K562 (cell line): ENCODE measurements at regions not wholly inside any gene's neighbourhood (a gene's known extent, or its start where the extent isn't known, plus 50 kb on each side); places are given as distances from the start of the nearest gene placed in this dataset.

Source experiments
- ETS1 ChIP-seq: conservative IDR thresholded peaks from 2 replicates; pipeline ENCODE4 v1.6.1; 2011; ENCODE audit warnings: low read depth, mild to moderate bottlenecking, low read length; ENCODE audit not compliant: control insufficient read depth
- IRF2 ChIP-seq: sonication (generic); formaldehyde crosslinking; IDR thresholded peaks from 2 replicates; pipeline ENCODE4 v1.8.1; 2022; ENCODE audit warnings: mild to moderate bottlenecking, missing genetic modification reagents
- MAZ ChIP-seq, 2 experiments: fragments of 450-650 bp in 1 of 2; sonication (generic) in 1 of 2; formaldehyde crosslinking; IDR thresholded peaks in 1 of 2; conservative IDR thresholded peaks in 1 of 2; 2 replicates each; pipeline versions ENCODE4 v1.4.0 to v1.5.0; 2020; ENCODE audit warnings: mild to moderate bottlenecking in 1 of 2, missing genetic modification reagents in 1 of 2
- RHOXF2B ChIP-seq: fragments of 250-450 bp; sonication (Bioruptor Pico); conservative IDR thresholded peaks from 2 replicates; pipeline ENCODE4 v1.5.1; 2021
- SRSF7 ChIP-seq: fragments of 200-400 bp; formaldehyde crosslinking; optimal IDR thresholded peaks from 2 replicates; pipeline ENCODE3; 2017; ENCODE audit warnings: mild to moderate bottlenecking, low read depth, low read length
- TFE3 ChIP-seq: fragments of 450-650 bp; formaldehyde crosslinking; IDR thresholded peaks from 2 replicates; pipeline ENCODE4 v1.4.0; 2020; ENCODE audit warnings: mild to moderate bottlenecking, mixed read lengths
- ZNF324 ChIP-seq: fragments of 250-450 bp; sonication (Bioruptor Pico); IDR thresholded peaks from 2 replicates; pipeline ENCODE4 v1.4.0; 2020; ENCODE audit warnings: mild to moderate bottlenecking
- ZNF431 ChIP-seq: sonication (generic); formaldehyde crosslinking; IDR thresholded peaks from 2 replicates; pipeline ENCODE4 v1.8.0; 2022; ENCODE audit warnings: mild to moderate bottlenecking, missing genetic modification reagents
- TF ChIP-seq, protein P1 (sequence below): fragments of 250-450 bp; sonication (Bioruptor Pico); IDR thresholded peaks from 2 replicates; pipeline ENCODE4 v1.8.0; 2022; ENCODE audit warnings: moderate library complexity, mild to moderate bottlenecking, inconsistent platforms
- TF ChIP-seq, protein P2 (sequence below), 3 experiments: IDR thresholded peaks in 2 of 3; conservative IDR thresholded peaks in 1 of 3; 2 replicates each; pipeline ENCODE4 v1.5.1; 2011 to 2012; ENCODE audit warnings: low read length in 3 of 3, mild to moderate bottlenecking in 3 of 3, control low read depth in 2 of 3, improper control_type of control experiment in 1 of 3, inconsistent platforms in 1 of 3, low read depth in 1 of 3, mixed read lengths in 1 of 3, moderate library complexity in 1 of 3; ENCODE audit not compliant: insufficient read depth in 2 of 3

DNA sequence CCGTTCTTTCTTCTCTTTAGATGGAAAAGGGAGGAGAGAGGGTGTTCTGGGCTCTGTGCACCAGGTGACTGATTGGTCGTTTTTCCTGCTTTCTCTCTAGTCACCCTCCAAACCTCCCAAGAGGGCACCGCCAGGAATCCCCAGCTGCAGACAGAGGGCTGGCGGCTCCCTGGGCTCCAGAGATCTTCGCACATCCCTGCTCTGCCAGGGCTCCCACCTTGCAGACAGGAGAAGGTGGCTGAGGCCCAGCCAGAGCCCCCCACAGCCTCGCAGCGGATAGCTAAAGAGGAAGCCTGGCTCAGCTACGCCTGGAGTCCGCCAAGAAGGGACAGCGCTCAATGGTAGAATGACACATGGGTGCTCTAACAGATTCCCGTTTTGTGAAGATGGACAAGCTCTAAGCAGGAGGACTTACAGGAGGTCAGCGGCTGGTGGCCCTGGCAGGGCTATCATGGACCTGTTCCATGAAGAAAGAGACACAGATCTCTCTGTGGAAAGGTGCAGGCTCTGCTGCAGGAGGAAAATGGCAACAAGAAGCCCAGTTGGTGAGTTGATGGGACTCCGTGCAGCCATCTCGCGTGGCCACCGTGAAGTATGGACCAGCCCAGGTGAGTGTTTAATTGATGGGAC is 976.9 kb downstream of the BRD1 start (continued):
- TF ChIP-seq RHOXF2B (CRISPR knock-in tag) (no peak), ZNF324 (CRISPR knock-in tag) (no peak), ETS1 (no peak), SRSF7 (no peak), IRF2 (CRISPR knock-in tag) (no peak), MAZ (CRISPR knock-in tag; conservative IDR thresholded peaks at IDR 0.05 in 1 of 2, IDR thresholded peaks at IDR 0.05 in 1 of 2) (no peak), TFE3 (CRISPR knock-in tag) (no peak), ZNF431 (CRISPR knock-in tag) (no peak)
- TF ChIP-seq, protein P1, sequence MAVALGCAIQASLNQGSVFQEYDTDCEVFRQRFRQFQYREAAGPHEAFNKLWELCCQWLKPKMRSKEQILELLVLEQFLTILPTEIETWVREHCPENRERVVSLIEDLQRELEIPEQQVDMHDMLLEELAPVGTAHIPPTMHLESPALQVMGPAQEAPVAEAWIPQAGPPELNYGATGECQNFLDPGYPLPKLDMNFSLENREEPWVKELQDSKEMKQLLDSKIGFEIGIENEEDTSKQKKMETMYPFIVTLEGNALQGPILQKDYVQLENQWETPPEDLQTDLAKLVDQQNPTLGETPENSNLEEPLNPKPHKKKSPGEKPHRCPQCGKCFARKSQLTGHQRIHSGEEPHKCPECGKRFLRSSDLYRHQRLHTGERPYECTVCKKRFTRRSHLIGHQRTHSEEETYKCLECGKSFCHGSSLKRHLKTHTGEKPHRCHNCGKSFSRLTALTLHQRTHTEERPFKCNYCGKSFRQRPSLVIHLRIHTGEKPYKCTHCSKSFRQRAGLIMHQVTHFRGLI (CRISPR knock-in tag) = no peak
- TF ChIP-seq, protein P2, sequence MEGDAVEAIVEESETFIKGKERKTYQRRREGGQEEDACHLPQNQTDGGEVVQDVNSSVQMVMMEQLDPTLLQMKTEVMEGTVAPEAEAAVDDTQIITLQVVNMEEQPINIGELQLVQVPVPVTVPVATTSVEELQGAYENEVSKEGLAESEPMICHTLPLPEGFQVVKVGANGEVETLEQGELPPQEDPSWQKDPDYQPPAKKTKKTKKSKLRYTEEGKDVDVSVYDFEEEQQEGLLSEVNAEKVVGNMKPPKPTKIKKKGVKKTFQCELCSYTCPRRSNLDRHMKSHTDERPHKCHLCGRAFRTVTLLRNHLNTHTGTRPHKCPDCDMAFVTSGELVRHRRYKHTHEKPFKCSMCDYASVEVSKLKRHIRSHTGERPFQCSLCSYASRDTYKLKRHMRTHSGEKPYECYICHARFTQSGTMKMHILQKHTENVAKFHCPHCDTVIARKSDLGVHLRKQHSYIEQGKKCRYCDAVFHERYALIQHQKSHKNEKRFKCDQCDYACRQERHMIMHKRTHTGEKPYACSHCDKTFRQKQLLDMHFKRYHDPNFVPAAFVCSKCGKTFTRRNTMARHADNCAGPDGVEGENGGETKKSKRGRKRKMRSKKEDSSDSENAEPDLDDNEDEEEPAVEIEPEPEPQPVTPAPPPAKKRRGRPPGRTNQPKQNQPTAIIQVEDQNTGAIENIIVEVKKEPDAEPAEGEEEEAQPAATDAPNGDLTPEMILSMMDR (IDR thresholded peaks at IDR 0.05 in 2 of 3, conservative IDR thresholded peaks at IDR 0.05 in 1 of 3; ENCODE audit: insufficient read depth in 2 of 3, low read depth in 1 of 3, low read length in 3 of 3) = no peak
- TF ChIP-seq, all 486 proteins: peak for 0
